H1 (cell line): ENCODE measurements at regions not wholly inside any gene's neighbourhood (a gene's known extent, or its start where the extent isn't known, plus 50 kb on each side); places are given as distances from the start of the nearest gene placed in this dataset.

Experiments
- CTCF ChIA-PET: fragments of 300-600 bp; sonication (Branson Sonifier 250); formaldehyde crosslinking; loops from one replicate; lab custom pipeline; 2021; ENCODE audit not compliant: partially characterized antibody; lab: Charles Lee
- POLR2A ChIA-PET: fragments of 300-600 bp; sonication (Branson Sonifier 250); formaldehyde crosslinking; loops from one replicate; lab custom pipeline; 2021; ENCODE audit warnings: inconsistent platforms; ENCODE audit not compliant: partially characterized antibody; lab: Charles Lee
- DNase-seq, 2 experiments: peaks; one replicate each; pipeline versions ENCODE4 v3.0.0 to v3.0.0-alpha.2; 2010 to 2022; ENCODE audit warnings: low spot score in 2 of 2, low read depth in 1 of 2, mixed read lengths in 1 of 2
- FAIRE-seq: peaks from 2 replicates; lab custom pipeline; 2011; peaks lifted over from hg19 to GRCh38; lab: Jason Lieb, UNC
- H2AFZ ChIP-seq: 2 replicates; pipeline ENCODE4 v1.8.1; 2012; ENCODE audit warnings: low read length, inconsistent platforms
- H2AK5ac ChIP-seq: 2 replicates; pipeline ENCODE4 v1.6.1; 2013; ENCODE audit warnings: low read depth, low read length
- H2BK120ac ChIP-seq: replicated peaks from 2 replicates; pipeline ENCODE3; 2013; ENCODE audit warnings: low read depth, low read length, inconsistent platforms
- H2BK12ac ChIP-seq: 2 replicates; pipeline ENCODE4 v1.6.1; 2013; ENCODE audit warnings: low read depth, low read length
- H2BK15ac ChIP-seq: 2 replicates; pipeline ENCODE4 v1.6.1; 2013; ENCODE audit warnings: low read length
- H2BK20ac ChIP-seq: 2 replicates; pipeline ENCODE4 v1.6.1; 2013; ENCODE audit warnings: low read length
- H2BK5ac ChIP-seq: 2 replicates; pipeline ENCODE4 v1.6.1; 2013; ENCODE audit warnings: low read depth, low read length
- H3K14ac ChIP-seq: 2 replicates; pipeline ENCODE4 v1.6.1; 2013; ENCODE audit warnings: inconsistent platforms; ENCODE audit not compliant: insufficient read length
- H3K18ac ChIP-seq: 2 replicates; pipeline ENCODE4 v1.6.1; 2013; ENCODE audit warnings: low read length; ENCODE audit errors: extremely low read depth
- H3K23ac ChIP-seq: 2 replicates; pipeline ENCODE4 v1.6.1; 2013; ENCODE audit warnings: inconsistent platforms; ENCODE audit not compliant: insufficient read length
- H3K23me2 ChIP-seq: 2 replicates; pipeline ENCODE4 v1.6.1; 2013; ENCODE audit warnings: low read depth, low read length
- H3K27ac ChIP-seq: 2 replicates; pipeline ENCODE4 v1.6.1; 2011; ENCODE audit warnings: low read depth, low read length, inconsistent platforms
- H3K27me3 ChIP-seq, 4 experiments: replicated peaks in 1 of 4; 1 replicate in 1 of 4; 2 replicates in 3 of 4; pipeline versions ENCODE4 v1.6.1 to v1.8.1; 2011 to 2013; ENCODE audit warnings: low read length in 3 of 4, mild to moderate bottlenecking in 3 of 4, inconsistent platforms in 2 of 4, mixed read lengths in 2 of 4, moderate library complexity in 1 of 4; ENCODE audit not compliant: control insufficient read depth in 3 of 4, insufficient read depth in 3 of 4; ENCODE audit errors: extremely low read depth in 1 of 4
- H3K36me3 ChIP-seq, 4 experiments: 2 replicates each; pipeline versions ENCODE4 v1.6.1 to v1.8.1; 2011 to 2013; ENCODE audit warnings: mild to moderate bottlenecking in 4 of 4, low read length in 3 of 4, moderate library complexity in 2 of 4, control low read depth in 1 of 4, inconsistent platforms in 1 of 4; ENCODE audit not compliant: insufficient read depth in 4 of 4, control insufficient read depth in 2 of 4
- H3K4ac ChIP-seq: replicated peaks from 2 replicates; pipeline ENCODE3; 2013; ENCODE audit warnings: low read length, low read depth, mixed read lengths, inconsistent platforms; ENCODE audit not compliant: insufficient read length
- H3K4me1 ChIP-seq, 4 experiments: replicated peaks in 1 of 4; 1 replicate in 1 of 4; 2 replicates in 3 of 4; pipeline versions ENCODE4 v1.6.1 to v1.8.1; 2011 to 2013; ENCODE audit warnings: low read length in 3 of 4, inconsistent platforms in 2 of 4, mixed read lengths in 1 of 4; ENCODE audit not compliant: insufficient read depth in 4 of 4, control insufficient read depth in 3 of 4
- H3K4me2 ChIP-seq, 2 experiments: 2 replicates each; pipeline versions ENCODE4 v1.6.1 to v1.8.1; 2011 to 2013; ENCODE audit warnings: low read depth in 2 of 2, low read length in 2 of 2, control low read depth in 1 of 2, inconsistent platforms in 1 of 2, mild to moderate bottlenecking in 1 of 2; ENCODE audit not compliant: insufficient read depth in 1 of 2
- H3K4me3 ChIP-seq, 4 experiments: fragments of 200-600, 300-600 bp in 1 of 4; sonication (generic), shearing (Covaris generic), sonication (Bioruptor Twin) in 1 of 4; 2 replicates each; pipeline versions ENCODE4 v1.5.1 to v1.8.1; 2011 to 2016; ENCODE audit warnings: low read length in 4 of 4, low read depth in 3 of 4, control low read depth in 2 of 4, inconsistent platforms in 2 of 4, mild to moderate bottlenecking in 2 of 4, mixed read lengths in 1 of 4, moderate library complexity in 1 of 4; ENCODE audit not compliant: insufficient read depth in 2 of 4; ENCODE audit errors: extremely low read depth in 1 of 4
- H3K56ac ChIP-seq: replicated peaks from 2 replicates; pipeline ENCODE3; 2013; ENCODE audit warnings: low read depth, mild to moderate bottlenecking, mixed read lengths, low read length, inconsistent platforms; ENCODE audit not compliant: insufficient read length
- H3K79me1 ChIP-seq: 2 replicates; pipeline ENCODE4 v1.6.1; 2013; ENCODE audit warnings: low read depth, low read length, control low read depth
- H3K79me2 ChIP-seq, 2 experiments: 2 replicates each; pipeline versions ENCODE4 v1.6.1 to v1.8.1; 2012 to 2013; ENCODE audit warnings: low read length in 2 of 2, mild to moderate bottlenecking in 2 of 2, inconsistent platforms in 1 of 2; ENCODE audit not compliant: insufficient read depth in 2 of 2, control insufficient read depth in 1 of 2
- H3K9ac ChIP-seq, 4 experiments: replicated peaks in 1 of 4; 1 replicate in 1 of 4; 2 replicates in 3 of 4; pipeline versions ENCODE4 v1.6.1 to v1.8.1; 2011 to 2013; ENCODE audit warnings: low read depth in 3 of 4, low read length in 3 of 4, control low read depth in 2 of 4, mild to moderate bottlenecking in 2 of 4, moderate library complexity in 2 of 4, inconsistent platforms in 1 of 4; ENCODE audit errors: extremely low read depth in 1 of 4
- H3K9me3 ChIP-seq, 2 experiments: 2 replicates each; pipeline versions ENCODE4 v1.6.1 to v1.8.1; 2012 to 2013; ENCODE audit warnings: mild to moderate bottlenecking in 2 of 2, moderate library complexity in 2 of 2, control low read depth in 1 of 2, inconsistent platforms in 1 of 2, low read depth in 1 of 2, low read length in 1 of 2, mixed read lengths in 1 of 2; ENCODE audit not compliant: insufficient read depth in 2 of 2
- H4K20me1 ChIP-seq, 2 experiments: replicated peaks in 1 of 2; 2 replicates each; pipeline versions ENCODE3 to v1.8.1; 2011 to 2013; ENCODE audit warnings: inconsistent platforms in 2 of 2, low read length in 2 of 2, mild to moderate bottlenecking in 1 of 2; ENCODE audit not compliant: insufficient read depth in 2 of 2, control insufficient read depth in 1 of 2
- H4K5ac ChIP-seq: 2 replicates; pipeline ENCODE4 v1.6.1; 2013; ENCODE audit warnings: low read length, low read depth, mixed read lengths, inconsistent platforms; ENCODE audit not compliant: insufficient read length
- H4K8ac ChIP-seq: 2 replicates; pipeline ENCODE4 v1.8.0; 2013; ENCODE audit warnings: mild to moderate bottlenecking, moderate library complexity, low read length, inconsistent platforms; ENCODE audit not compliant: insufficient read depth; ENCODE audit errors: extremely low read depth
- H4K91ac ChIP-seq: replicated peaks from 2 replicates; pipeline ENCODE3; 2013; ENCODE audit warnings: low read length, mixed read lengths, inconsistent platforms; ENCODE audit not compliant: insufficient read length
- BRCA1 ChIP-seq: IDR thresholded peaks from 2 replicates; pipeline ENCODE4 v1.6.1; 2012; ENCODE audit warnings: low read depth, low read length, improper control_type of control experiment
- NANOG ChIP-seq: IDR thresholded peaks from 2 replicates; pipeline ENCODE4 v1.6.1; 2011; ENCODE audit warnings: low read length, low read depth, mild to moderate bottlenecking, inconsistent platforms; ENCODE audit not compliant: insufficient read depth, poor library complexity, severe bottlenecking
- RBBP5 ChIP-seq: IDR thresholded peaks from 2 replicates; pipeline ENCODE4 v1.7.1; 2012; ENCODE audit warnings: low read depth, mild to moderate bottlenecking, inconsistent platforms, low read length, moderate library complexity, borderline replicate concordance
- RXRA ChIP-seq: IDR thresholded peaks from 2 replicates; pipeline ENCODE4 v1.6.1; 2011; ENCODE audit warnings: low read depth, mild to moderate bottlenecking, low read length, moderate library complexity; ENCODE audit not compliant: insufficient read depth
- SAP30 ChIP-seq: fragments of 300-600 bp; sonication (generic); IDR thresholded peaks from 2 replicates; pipeline ENCODE4 v1.7.1; 2012; ENCODE audit warnings: low read length, moderate library complexity, mild to moderate bottlenecking, inconsistent platforms; ENCODE audit not compliant: insufficient read depth, insufficient replicate concordance
- ZNF274 ChIP-seq: IDR thresholded peaks from 2 replicates; pipeline ENCODE4 v1.7.0; 2012; ENCODE audit warnings: low read length, borderline replicate concordance; ENCODE audit errors: extremely low read depth
- WGBS, 2 experiments: shearing (Covaris generic) in 1 of 2; methylation state at CpG; one replicate each; pipeline versions ENCODE4 v1.1.6 to v1.1.7; 2013 to 2015; ENCODE audit warnings: low lambda C conversion rate in 2 of 2, mixed read lengths in 2 of 2, inconsistent platforms in 1 of 2, low coverage in 1 of 2, missing lambda C conversion rate in 1 of 2; ENCODE audit not compliant: insufficient replicate concordance in 2 of 2, insufficient coverage in 1 of 2, insufficient read length in 1 of 2; ENCODE audit errors: extremely low coverage in 1 of 2, missing lambda C conversion rate in 1 of 2; 5-methylcytosine and 5-hydroxymethylcytosine counted together

DNA sequence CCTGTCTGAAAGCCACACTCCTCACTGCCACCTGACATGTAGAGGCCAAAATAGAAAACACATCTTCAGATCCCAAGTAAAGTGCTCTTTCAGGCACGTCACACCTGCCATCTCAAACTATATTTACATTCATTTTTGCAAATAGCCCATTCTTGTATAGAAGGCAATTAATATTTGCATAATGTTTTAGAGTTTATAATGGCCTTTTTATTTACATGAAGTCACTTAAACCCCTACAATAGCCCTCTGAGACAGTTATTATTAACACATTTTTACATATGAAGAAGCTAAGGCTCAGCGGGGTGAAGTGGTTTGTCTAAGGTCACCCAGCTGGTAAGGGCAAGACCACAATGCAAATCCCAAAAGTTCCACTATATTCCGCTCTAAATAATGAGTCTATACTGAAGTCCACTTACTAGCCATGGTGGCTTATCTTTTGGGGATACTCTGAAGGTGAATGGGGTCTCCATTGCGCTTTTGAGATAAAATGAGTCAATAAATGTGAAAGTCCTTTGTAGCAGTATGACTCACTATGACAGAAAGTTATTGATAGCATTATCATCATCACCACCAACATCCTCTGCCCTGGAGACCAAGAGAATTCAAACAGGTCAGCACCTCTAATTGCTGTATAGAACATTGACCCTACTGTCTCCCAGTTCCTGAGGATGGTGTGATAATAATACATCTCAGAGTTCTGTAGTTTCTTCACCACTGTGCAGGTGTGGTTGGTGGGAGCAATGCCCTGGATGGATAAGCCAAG lies 155.9 kb upstream of the BCL6 start:
- Histone ChIP-seq H2AFZ (no peak overlapping the region), H2BK5ac (no peak overlapping the region), H3K27me3 (no peaks in the 10 kb centered on the region), H3K4me2 (no peak overlapping the region), H2BK12ac (no peak overlapping the region), H3K56ac (no peak overlapping the region), H3K4me3 (peak overlapping the region in 1 of 4 experiments; percentile 8; a peak in 1 of 8 replicates), H4K20me1 (no peaks in the 10 kb centered on the region), H3K9me3 (peaks cover 0 to 3% of the 10 kb centered on the region in 2 experiments; a peak in 1 of 4 replicates), H2BK20ac (no peak overlapping the region; the same call in 1 of the 2 replicates), H3K79me2 (no peaks in the 10 kb centered on the region), H2AK5ac (no peak overlapping the region), H3K4me1 (peaks cover 0 to 8% (median 6%) of the 10 kb centered on the region in 4 experiments; a peak in 6 of 7 replicates), H3K14ac (no peak overlapping the region), H3K9ac (no peak overlapping the region), H3K23me2 (no peaks in the 10 kb centered on the region), H3K36me3 (no peaks in the 10 kb centered on the region), H3K23ac (no peak overlapping the region), H3K4ac (no peak overlapping the region), H3K79me1 (no peaks in the 10 kb centered on the region), H2BK15ac (no peak overlapping the region), H4K91ac (no peak overlapping the region), H2BK120ac (no peak overlapping the region), H3K27ac (no peak overlapping the region), H3K18ac (no peak overlapping the region), H4K8ac (no peak overlapping the region), H4K5ac (no peak overlapping the region)
- ChIA-PET POLR2A (no interaction called here), CTCF (no interaction called here)
- 51% methylated on average over 4 of the region's 4 CpGs; no CpG with 5 or more reads in 1 of the 2 experiments for WGBS, 2 experiments
- FAIRE-seq (no peak), DNase-seq (no peak)
- TF ChIP-seq ZNF274 = no peak
- TF ChIP-seq RBBP5 = no peak
- TF ChIP-seq SAP30 = no peak
- TF ChIP-seq BRCA1 = no peak
- no peak for TF ChIP-seq NANOG
- no peak for TF ChIP-seq RXRA
